ENCODE measurements at regions not wholly inside any gene's neighbourhood (a gene's known extent, or its start where the extent isn't known, plus 50 kb on each side); places are given as distances from the start of the nearest gene placed in this dataset.

DNA sequence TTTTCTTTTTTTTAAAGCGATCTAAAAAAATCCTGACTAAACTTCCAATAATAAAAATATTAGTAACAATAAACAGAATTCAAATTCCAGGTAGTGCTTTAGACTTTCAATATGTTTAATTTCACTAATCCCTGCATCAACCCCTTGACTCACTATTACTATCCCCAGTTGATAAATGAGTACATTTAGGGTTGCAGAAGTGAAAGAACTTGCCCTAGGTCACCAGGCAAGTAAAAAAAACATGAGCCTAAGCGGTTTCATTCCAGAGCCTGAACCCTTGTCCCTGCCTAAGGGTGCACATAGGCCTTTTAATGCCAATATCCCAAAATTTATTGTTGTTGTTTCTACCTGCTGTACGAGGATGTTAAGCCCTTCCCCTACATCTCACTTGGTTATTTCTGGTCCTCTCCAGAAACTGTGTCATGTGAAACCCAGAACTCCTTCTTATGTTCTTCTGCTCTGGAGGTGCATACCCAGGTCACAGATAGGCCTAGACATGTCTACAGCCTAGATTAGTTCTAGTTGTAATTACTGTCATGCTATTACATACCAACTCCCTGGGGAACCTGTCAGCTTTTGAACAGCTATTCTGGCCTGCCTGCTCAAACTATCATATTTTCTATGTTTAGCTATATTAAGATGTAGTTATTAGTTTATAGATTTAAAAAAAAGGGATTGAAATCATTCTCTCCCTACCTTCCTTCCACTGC is 244.5 kb upstream of the PITX2 start:
- Histone ChIP-seq H3K9me3 (replicated peaks in 1 of 2; ENCODE audit: control insufficient read depth in 1 of 2, insufficient read depth in 1 of 2, low read length in 2 of 2) (no peaks in the 10 kb centered on the region), H3K4me3 (replicated peaks in 1 of 3; ENCODE audit: low read depth in 2 of 3, low read length in 3 of 3) (no peak overlapping the region), H3K4me1 (ENCODE audit: control insufficient read depth in 1 of 2, insufficient read depth in 2 of 2, low read length in 2 of 2) (no peaks in the 10 kb centered on the region), H3K4me2 (replicated peaks; ENCODE audit: extremely low read depth, low read length, poor library complexity, severe bottlenecking) (no peak overlapping the region), H3K27me3 (ENCODE audit: control insufficient read depth in 2 of 2, insufficient read depth in 2 of 2, low read length in 2 of 2) (no peaks in the 10 kb centered on the region), H3K79me2 (ENCODE audit: insufficient read depth, low read length) (no peaks in the 10 kb centered on the region), H3K27ac (ENCODE audit: low read depth in 1 of 2, low read length in 2 of 2) (no peak overlapping the region), H3K9ac (ENCODE audit: insufficient read depth, low read length, poor library complexity, severe bottlenecking) (no peak overlapping the region), H3K36me3 (replicated peaks in 1 of 2; ENCODE audit: control insufficient read depth in 1 of 2, insufficient read depth in 2 of 2, low read length in 2 of 2) (no peaks in the 10 kb centered on the region), H2AFZ (ENCODE audit: insufficient read depth, low read depth, low read length, poor library complexity, severe bottlenecking) (no peak overlapping the region), H4K20me1 (ENCODE audit: insufficient read depth, low read length) (no peaks in the 10 kb centered on the region)
- TF ChIP-seq, protein P1, sequence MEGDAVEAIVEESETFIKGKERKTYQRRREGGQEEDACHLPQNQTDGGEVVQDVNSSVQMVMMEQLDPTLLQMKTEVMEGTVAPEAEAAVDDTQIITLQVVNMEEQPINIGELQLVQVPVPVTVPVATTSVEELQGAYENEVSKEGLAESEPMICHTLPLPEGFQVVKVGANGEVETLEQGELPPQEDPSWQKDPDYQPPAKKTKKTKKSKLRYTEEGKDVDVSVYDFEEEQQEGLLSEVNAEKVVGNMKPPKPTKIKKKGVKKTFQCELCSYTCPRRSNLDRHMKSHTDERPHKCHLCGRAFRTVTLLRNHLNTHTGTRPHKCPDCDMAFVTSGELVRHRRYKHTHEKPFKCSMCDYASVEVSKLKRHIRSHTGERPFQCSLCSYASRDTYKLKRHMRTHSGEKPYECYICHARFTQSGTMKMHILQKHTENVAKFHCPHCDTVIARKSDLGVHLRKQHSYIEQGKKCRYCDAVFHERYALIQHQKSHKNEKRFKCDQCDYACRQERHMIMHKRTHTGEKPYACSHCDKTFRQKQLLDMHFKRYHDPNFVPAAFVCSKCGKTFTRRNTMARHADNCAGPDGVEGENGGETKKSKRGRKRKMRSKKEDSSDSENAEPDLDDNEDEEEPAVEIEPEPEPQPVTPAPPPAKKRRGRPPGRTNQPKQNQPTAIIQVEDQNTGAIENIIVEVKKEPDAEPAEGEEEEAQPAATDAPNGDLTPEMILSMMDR (IDR thresholded peaks at IDR 0.05) = no peak
- 84% methylated on average over 2 of the region's 3 CpGs for WGBS (ENCODE audit: insufficient coverage)
- no peak for DNase-seq
- Mint-ChIP-seq H3K36me3 (no peaks in the 10 kb centered on the region), H3K4me1 (peaks cover 8% of the 10 kb centered on the region), H3K9me3 (peaks cover 0 to 4% (median 0%) of the 10 kb centered on the region in 7 donors), H3K4me3 (no peak overlapping the region), H3K27ac (no peak overlapping the region), H3K27me3 (ENCODE audit: low read depth in 3 of 3) (no peaks in the 10 kb centered on the region)
- intact Hi-C loops (cut with micrococcal nuclease) = no loop called here

- TF ChIP-seq, protein P1 (IDR thresholded peaks at IDR 0.05) = no peak
- Mint-ChIP-seq H3K27me3 (ENCODE audit: low read depth in 3 of 3) (no peaks in the 10 kb centered on the region), H3K4me3 (no peak overlapping the region), H3K36me3 (no peaks in the 10 kb centered on the region), H3K4me1 (peaks cover 8% of the 10 kb centered on the region), H3K27ac (no peak overlapping the region), H3K9me3 (peaks cover 0 to 4% (median 0%) of the 10 kb centered on the region in 7 donors)
- no peak overlapping the region for H3K4me3 ChIP-seq (replicated peaks in 1 of 3; ENCODE audit: low read depth in 2 of 3, low read length in 3 of 3)
- no peak for DNase-seq
- H3K27ac ChIP-seq (ENCODE audit: low read depth in 1 of 2, low read length in 2 of 2) = no peak overlapping the region
- no CpG with 5 or more reads among the region's 2 CpGs for whole genome bisulfite sequencing (ENCODE audit: insufficient coverage)
- no peak overlapping the region for H2AFZ ChIP-seq (ENCODE audit: insufficient read depth, low read depth, low read length, poor library complexity, severe bottlenecking)
- H3K27me3 ChIP-seq (ENCODE audit: control insufficient read depth in 2 of 2, insufficient read depth in 2 of 2, low read length in 2 of 2) = no peaks in the 10 kb centered on the region
- intact Hi-C loops (cut with micrococcal nuclease) = no loop called here
- H4K20me1 ChIP-seq (ENCODE audit: insufficient read depth, low read length) = no peaks in the 10 kb centered on the region
- H3K36me3 ChIP-seq (replicated peaks in 1 of 2; ENCODE audit: control insufficient read depth in 1 of 2, insufficient read depth in 2 of 2, low read length in 2 of 2) = no peaks in the 10 kb centered on the region
- H3K79me2 ChIP-seq (ENCODE audit: insufficient read depth, low read length) = no peaks in the 10 kb centered on the region
- no peak overlapping the region for H3K9ac ChIP-seq (ENCODE audit: insufficient read depth, low read length, poor library complexity, severe bottlenecking)
- no peaks in the 10 kb centered on the region for H3K9me3 ChIP-seq (replicated peaks in 1 of 2; ENCODE audit: control insufficient read depth in 1 of 2, insufficient read depth in 1 of 2, low read length in 2 of 2)
- H3K4me2 ChIP-seq (replicated peaks; ENCODE audit: extremely low read depth, low read length, poor library complexity, severe bottlenecking) = no peak overlapping the region
- H3K4me1 ChIP-seq (ENCODE audit: control insufficient read depth in 1 of 2, insufficient read depth in 2 of 2, low read length in 2 of 2) = no peaks in the 10 kb centered on the region
Observed at GRCh38 chr4:110867981-110868720, 245.3 kb upstream of the PITX2 start.

Measured in CD14-positive monocyte (primary cell).